Lung (tissue), 11 donors: ENCODE measurements at regions not wholly inside any gene's neighbourhood (a gene's known extent, or its start where the extent isn't known, plus 50 kb on each side); places are given as distances from the start of the nearest gene placed in this dataset.

Experiments
- ATAC-seq: fragments of 200-7000 bp; cut with Tn5 transposase; one replicate; pipeline ENCODE4 v1.9.1; 2020; ENCODE audit warnings: moderate number of reproducible peaks; ENCODE audit not compliant: insufficient read depth, low FRiP score
- DNase-seq, 3 donors: peaks; one replicate each; pipeline ENCODE4 v3.0.0-alpha.2; 2013 to 2017
- H3K27ac ChIP-seq, 2 donors: one replicate each; pipeline ENCODE4 v1.5.1; 2013; ENCODE audit warnings: mild to moderate bottlenecking in 2 of 2, moderate library complexity in 2 of 2, control low read depth in 1 of 2, inconsistent platforms in 1 of 2, low read depth in 1 of 2, low read length in 1 of 2
- H3K27me3 ChIP-seq, 3 donors: one replicate each; pipeline ENCODE4 v1.5.1; 2013; ENCODE audit warnings: low read length in 2 of 3; ENCODE audit not compliant: control insufficient read depth in 3 of 3, insufficient read depth in 3 of 3
- H3K36me3 ChIP-seq, 4 donors: one replicate each; pipeline ENCODE4 v1.5.1; 2013; ENCODE audit warnings: low read length in 4 of 4, mild to moderate bottlenecking in 1 of 4, moderate library complexity in 1 of 4; ENCODE audit not compliant: control insufficient read depth in 4 of 4, insufficient read depth in 4 of 4
- H3K4me1 ChIP-seq, 5 donors: one replicate each; pipeline ENCODE4 v1.5.1; 2013; ENCODE audit warnings: low read length in 5 of 5, mild to moderate bottlenecking in 2 of 5, moderate library complexity in 1 of 5; ENCODE audit not compliant: control insufficient read depth in 5 of 5, insufficient read depth in 5 of 5
- H3K4me3 ChIP-seq: one replicate; pipeline ENCODE4 v1.5.1; 2013; ENCODE audit warnings: mild to moderate bottlenecking, control low read depth, moderate library complexity
- H3K9ac ChIP-seq, 2 donors: one replicate each; pipeline ENCODE4 v1.5.1; 2013; ENCODE audit warnings: low read length in 2 of 2, control low read depth in 1 of 2; ENCODE audit not compliant: insufficient read depth in 1 of 2
- H3K9me3 ChIP-seq, 4 donors: one replicate each; pipeline ENCODE4 v1.5.1; 2013; ENCODE audit warnings: low read length in 3 of 4, mild to moderate bottlenecking in 1 of 4, moderate library complexity in 1 of 4; ENCODE audit not compliant: control insufficient read depth in 4 of 4, insufficient read depth in 3 of 4
- WGBS, 2 donors: extraction: QIAGEN DNeasy Blood & Tissue Kit; methylation state at CpG; one replicate each; pipeline ENCODE4 v1.1.7; 2013; 5-methylcytosine and 5-hydroxymethylcytosine counted together
- TF ChIP-seq, protein P1 (sequence below): IDR thresholded peaks from 2 replicates; pipeline ENCODE4 v1.5.1; 2012; ENCODE audit warnings: mild to moderate bottlenecking; ENCODE audit errors: control extremely low read depth, extremely low read depth
- donor health status: control.
- donor health status: control.
- donor health status: Bipolar disorder and iron deficiency.
- donor health status: healthy.
- donor health status: DM: yes; HTN: yes; CAD: no.

- no peak for ATAC-seq
- no peaks in the 10 kb centered on the region for H3K4me1 ChIP-seq
Measured at GRCh38 chr16:82535764-82536163, 91.0 kb upstream of the CDH13 start.

GRCh38 chr16:82535262-82535661 lies 91.5 kb upstream of the CDH13 start:
- no peak overlapping the region for H3K4me3 ChIP-seq
- DNase-seq (no peak), ATAC-seq (no peak)
- H3K27ac ChIP-seq = no peak overlapping the region
- H3K9ac ChIP-seq = no peak overlapping the region
- peaks cover 0 to 2% (median 0%) of the 10 kb centered on the region in 4 donors for H3K9me3 ChIP-seq
- WGBS, 2 donors = 77 to 85% methylated on average over 4 of the region's 4 CpGs
- no peaks in the 10 kb centered on the region for H3K4me1 ChIP-seq
- TF ChIP-seq, protein P1, sequence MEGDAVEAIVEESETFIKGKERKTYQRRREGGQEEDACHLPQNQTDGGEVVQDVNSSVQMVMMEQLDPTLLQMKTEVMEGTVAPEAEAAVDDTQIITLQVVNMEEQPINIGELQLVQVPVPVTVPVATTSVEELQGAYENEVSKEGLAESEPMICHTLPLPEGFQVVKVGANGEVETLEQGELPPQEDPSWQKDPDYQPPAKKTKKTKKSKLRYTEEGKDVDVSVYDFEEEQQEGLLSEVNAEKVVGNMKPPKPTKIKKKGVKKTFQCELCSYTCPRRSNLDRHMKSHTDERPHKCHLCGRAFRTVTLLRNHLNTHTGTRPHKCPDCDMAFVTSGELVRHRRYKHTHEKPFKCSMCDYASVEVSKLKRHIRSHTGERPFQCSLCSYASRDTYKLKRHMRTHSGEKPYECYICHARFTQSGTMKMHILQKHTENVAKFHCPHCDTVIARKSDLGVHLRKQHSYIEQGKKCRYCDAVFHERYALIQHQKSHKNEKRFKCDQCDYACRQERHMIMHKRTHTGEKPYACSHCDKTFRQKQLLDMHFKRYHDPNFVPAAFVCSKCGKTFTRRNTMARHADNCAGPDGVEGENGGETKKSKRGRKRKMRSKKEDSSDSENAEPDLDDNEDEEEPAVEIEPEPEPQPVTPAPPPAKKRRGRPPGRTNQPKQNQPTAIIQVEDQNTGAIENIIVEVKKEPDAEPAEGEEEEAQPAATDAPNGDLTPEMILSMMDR = no peak
- peaks cover 0 to 2% (median 0%) of the 10 kb centered on the region in 3 donors for H3K27me3 ChIP-seq
- H3K36me3 ChIP-seq = no peaks in the 10 kb centered on the region

More at GRCh38 chr16:82535764-82536163, 91.0 kb upstream of the CDH13 start:
- peaks cover 0 to 2% (median 0%) of the 10 kb centered on the region in 3 donors for H3K27me3 ChIP-seq
- 81% methylated on average over 2 of the region's 2 CpGs for WGBS, 2 donors
- no peak overlapping the region for H3K9ac ChIP-seq
- H3K9me3 ChIP-seq = peaks cover 0 to 2% (median 0%) of the 10 kb centered on the region in 4 donors
- no peak for DNase-seq
- H3K27ac ChIP-seq = no peak overlapping the region
- TF ChIP-seq, protein P1 = no peak
- no peak overlapping the region for H3K4me3 ChIP-seq
- H3K36me3 ChIP-seq = no peaks in the 10 kb centered on the region

DNA sequence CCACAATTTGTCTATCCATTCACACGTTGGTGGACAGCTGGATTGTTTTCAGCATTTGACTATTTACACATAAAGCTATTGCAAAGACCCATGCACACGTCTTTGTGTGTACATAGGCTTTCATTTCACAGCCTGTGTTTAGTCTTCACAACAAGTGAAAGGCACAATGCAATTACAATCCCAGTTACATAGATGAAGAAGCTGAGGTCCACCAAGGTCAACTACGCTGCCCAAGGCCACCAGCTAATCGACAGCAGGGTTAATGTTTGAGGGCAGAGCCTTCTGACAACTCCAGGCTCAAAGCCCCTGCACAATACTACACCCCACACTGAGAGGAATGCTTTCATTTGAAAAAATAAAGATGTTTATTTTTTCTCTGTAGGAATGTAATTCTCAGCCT lies 93.6 kb upstream of the CDH13 start:
- no peaks in the 10 kb centered on the region for H3K36me3 ChIP-seq
- no peak overlapping the region for H3K27ac ChIP-seq
- no peak overlapping the region for H3K9ac ChIP-seq
- no peak for DNase-seq
- H3K4me1 ChIP-seq = no peaks in the 10 kb centered on the region
- TF ChIP-seq, protein P1 = no peak
- no peak for ATAC-seq
- WGBS, 2 donors = 45 to 65% methylated on average over 4 of the region's 4 CpGs
- no peak overlapping the region for H3K4me3 ChIP-seq
- no peaks in the 10 kb centered on the region for H3K9me3 ChIP-seq
- peaks cover 0 to 2% (median 0%) of the 10 kb centered on the region in 3 donors for H3K27me3 ChIP-seq

- no peak for DNase-seq
- WGBS, 2 donors = 79 to 85% methylated on average over 2 of the region's 2 CpGs
- Histone ChIP-seq H3K4me3 (no peak overlapping the region), H3K9me3 (no peaks in the 10 kb centered on the region), H3K4me1 (no peaks in the 10 kb centered on the region), H3K36me3 (no peaks in the 10 kb centered on the region), H3K9ac (no peak overlapping the region), H3K27ac (no peak overlapping the region), H3K27me3 (peaks cover 0 to 3% (median 2%) of the 10 kb centered on the region in 3 donors)
- ATAC-seq = no peak
- TF ChIP-seq, protein P1 = no peak
Measured at GRCh38 chr16:82530883-82531282, 95.9 kb upstream of the CDH13 start.
